K562 (cell line): ENCODE measurements at regions not wholly inside any gene's neighbourhood (a gene's known extent, or its start where the extent isn't known, plus 50 kb on each side); places are given as distances from the start of the nearest gene placed in this dataset.

Source experiments
- AFF4 ChIP-seq: sonication (generic); formaldehyde crosslinking; IDR thresholded peaks from 2 replicates; pipeline ENCODE4 v1.8.0; 2023; ENCODE audit warnings: mild to moderate bottlenecking, missing genetic modification reagents
- HDAC3 ChIP-seq: fragments of 450-650 bp; IDR thresholded peaks from 2 replicates; pipeline ENCODE4 v1.6.1; 2018; ENCODE audit warnings: borderline replicate concordance, mild to moderate bottlenecking, moderate library complexity; ENCODE audit not compliant: partially characterized antibody
- NBN ChIP-seq: fragments of 450-650 bp; IDR thresholded peaks from 2 replicates; pipeline ENCODE4 v1.6.1; 2016; ENCODE audit warnings: low read depth, mild to moderate bottlenecking
- NR0B1 ChIP-seq: fragments of 450-650 bp; IDR thresholded peaks from one replicate; pipeline ENCODE4 v1.6.1; 2018; ENCODE audit warnings: mild to moderate bottlenecking, moderate library complexity; ENCODE audit not compliant: partially characterized antibody
- OTX1 ChIP-seq: fragments of 450-650 bp; formaldehyde crosslinking; IDR thresholded peaks from 2 replicates; pipeline ENCODE4 v1.4.0; 2022; ENCODE audit warnings: mild to moderate bottlenecking
- PHF8 ChIP-seq: fragments of 200-600 bp; sonication (generic); IDR thresholded peaks from 2 replicates; pipeline ENCODE4 v1.6.1; 2012; ENCODE audit warnings: mixed run types, mild to moderate bottlenecking, inconsistent platforms, low read length, moderate library complexity, borderline replicate concordance
- PRDM10 ChIP-seq: fragments of 450-650 bp; IDR thresholded peaks from 2 replicates; pipeline ENCODE4 v1.6.1; 2018; ENCODE audit not compliant: partially characterized antibody
- TARDBP ChIP-seq: fragments of 450-650 bp; IDR thresholded peaks from 2 replicates; pipeline ENCODE4 v1.6.1; 2016
- TRIM25 ChIP-seq: fragments of 450-650 bp; IDR thresholded peaks from 2 replicates; pipeline ENCODE4 v1.7.0; 2016; ENCODE audit warnings: borderline replicate concordance
- ZNF586 ChIP-seq: fragments of 450-650 bp; formaldehyde crosslinking; conservative IDR thresholded peaks from 2 replicates; pipeline ENCODE4 v1.4.0; 2020; ENCODE audit warnings: mild to moderate bottlenecking, moderate library complexity
- ZNF592 ChIP-seq: fragments of 450-650 bp; IDR thresholded peaks from 2 replicates; pipeline ENCODE4 v1.6.1; 2017; ENCODE audit warnings: antibody characterized with exemption, mild to moderate bottlenecking

GRCh38 chr4:78720994-78721677 lies 55.0 kb upstream of the BMP2K start (continued):
- no peak for TF ChIP-seq TARDBP
- 0 out of 2 replicates have a peak, but pooled peaks have one; percentile 30 for TF ChIP-seq TRIM25
- TF ChIP-seq OTX1 (CRISPR knock-in tag), result no peak
- TF ChIP-seq PRDM10, result no peak
- no peak for TF ChIP-seq ZNF586 (CRISPR knock-in tag)
- TF ChIP-seq PHF8, result peak; percentile 21; the same call in 1 of the 2 replicates
- no peak for TF ChIP-seq AFF4 (CRISPR knock-in tag)
- TF ChIP-seq ZNF592, result peak; percentile 97
- TF ChIP-seq NBN, result peak; percentile 71; the same call in 1 of the 2 replicates
- TF ChIP-seq NR0B1, result no peak
- peak; percentile 88 for TF ChIP-seq HDAC3
